GM21360 (cell line): ENCODE measurements at regions not wholly inside any gene's neighbourhood (a gene's known extent, or its start where the extent isn't known, plus 50 kb on each side); places are given as distances from the start of the nearest gene placed in this dataset.

Experiments
- ATAC-seq: cut with Tn5 transposase; IDR thresholded peaks from one replicate; pipeline ENCODE4 v1.9.1; 2021; ENCODE audit warnings: mild to moderate bottlenecking, moderate library complexity; ENCODE audit not compliant: unreplicated experiment

- no peak for ATAC-seq
These were observed 620.7 kb upstream of the ALCAM start for GRCh38 chr3:104746056-104746455.

GRCh38 chr3:104750581-104750980, 616.1 kb upstream of the ALCAM start:
- no peak for ATAC-seq

- no peak for ATAC-seq
These were observed 610.9 kb upstream of the ALCAM start for GRCh38 chr3:104755791-104756190.

GRCh38 chr3:104763007-104763406, 603.7 kb upstream of the ALCAM start:
- no peak for ATAC-seq

GRCh38 chr3:104764496-104764895, 602.2 kb upstream of the ALCAM start:
- no peak for ATAC-seq

GRCh38 chr3:104768886-104769285, 597.8 kb upstream of the ALCAM start:
- no peak for ATAC-seq

- ATAC-seq = no peak
These were observed 587.4 kb upstream of the ALCAM start for GRCh38 chr3:104779324-104779723.

- ATAC-seq = no peak
These were observed 585.6 kb upstream of the ALCAM start for GRCh38 chr3:104781112-104781511.

GRCh38 chr3:104785947-104786346, 580.8 kb upstream of the ALCAM start:
- ATAC-seq = no peak

- no peak for ATAC-seq
These were observed 579.4 kb upstream of the ALCAM start for GRCh38 chr3:104787306-104787705.

GRCh38 chr3:104788807-104789206, 577.9 kb upstream of the ALCAM start:
- no peak for ATAC-seq

GRCh38 chr3:104791331-104791730, 575.4 kb upstream of the ALCAM start:
- no peak for ATAC-seq

GRCh38 chr3:104796556-104796955, 570.2 kb upstream of the ALCAM start:
- ATAC-seq = no peak

GRCh38 chr3:104805042-104805441, 561.7 kb upstream of the ALCAM start:
- no peak for ATAC-seq

- no peak for ATAC-seq
These were observed 561.2 kb upstream of the ALCAM start for GRCh38 chr3:104805508-104805907.

GRCh38 chr3:104810896-104811295, 555.8 kb upstream of the ALCAM start:
- no peak for ATAC-seq

- ATAC-seq = no peak
These were observed 550.7 kb upstream of the ALCAM start for GRCh38 chr3:104816008-104816407.

- no peak for ATAC-seq
These were observed 550.0 kb upstream of the ALCAM start for GRCh38 chr3:104816716-104817115.

- no peak for ATAC-seq
These were observed 547.4 kb upstream of the ALCAM start for GRCh38 chr3:104819333-104819732.

- no peak for ATAC-seq
These were observed 545.8 kb upstream of the ALCAM start for GRCh38 chr3:104820959-104821358.

- no peak for ATAC-seq
These were observed 541.6 kb upstream of the ALCAM start for GRCh38 chr3:104825116-104825515.

- ATAC-seq = no peak
These were observed 535.6 kb upstream of the ALCAM start for GRCh38 chr3:104831071-104831470.

- ATAC-seq = no peak
These were observed 534.2 kb upstream of the ALCAM start for GRCh38 chr3:104832530-104832929.

- ATAC-seq = no peak
These were observed 531.3 kb upstream of the ALCAM start for GRCh38 chr3:104835376-104835775.
